Effector CD8-positive, alpha-beta T cell (primary cell): ENCODE measurements at regions not wholly inside any gene's neighbourhood (a gene's known extent, or its start where the extent isn't known, plus 50 kb on each side); places are given as distances from the start of the nearest gene placed in this dataset.
"Not testable (repeated sequence)": the region's sequence is repeated elsewhere in the genome, so short reads cannot be mapped to it uniquely, and the experiment has no call there.

Experiments
- DNase-seq: peaks from one replicate; lab custom pipeline; 2025; lab: John Stamatoyannopoulos, UW

GRCh38 chr7:131683536-131684125, 127.2 kb upstream of the PODXL start:
- DNase-seq, result no peak

- DNase-seq, result no peak
These were observed 125.5 kb upstream of the PODXL start for GRCh38 chr7:131681961-131682360.

- not testable (repeated sequence) for DNase-seq
These were observed 122.6 kb upstream of the PODXL start for GRCh38 chr7:131679071-131679470.

GRCh38 chr7:131676850-131677249, 120.4 kb upstream of the PODXL start:
- DNase-seq, result not testable (repeated sequence)

- no peak for DNase-seq
These were observed 117.7 kb upstream of the PODXL start for GRCh38 chr7:131674131-131674530.

GRCh38 chr7:131673576-131673975, 117.1 kb upstream of the PODXL start:
- no peak for DNase-seq

- DNase-seq, result no peak
These were observed 114.0 kb upstream of the PODXL start for GRCh38 chr7:131670406-131670805.

GRCh38 chr7:131667699-131668098, 111.3 kb upstream of the PODXL start:
- DNase-seq, result no peak

- no peak for DNase-seq
These were observed 108.6 kb upstream of the PODXL start for GRCh38 chr7:131665021-131665420.

GRCh38 chr7:131664570-131664969, 108.1 kb upstream of the PODXL start:
- no peak for DNase-seq

GRCh38 chr7:131662301-131662873, 106.0 kb upstream of the PODXL start:
- not testable (repeated sequence) for DNase-seq

GRCh38 chr7:131657881-131658280, 101.5 kb upstream of the PODXL start:
- no peak for DNase-seq

GRCh38 chr7:131656980-131657723, 100.7 kb upstream of the PODXL start:
- DNase-seq, result no peak

GRCh38 chr7:131655866-131656265, 99.4 kb upstream of the PODXL start:
- DNase-seq, result no peak

GRCh38 chr7:131655447-131655846, 99.0 kb upstream of the PODXL start:
- no peak for DNase-seq

GRCh38 chr7:131654668-131655326, 98.4 kb upstream of the PODXL start:
- peak; percentile 59 for DNase-seq

GRCh38 chr7:131654249-131654558, 97.8 kb upstream of the PODXL start:
- no peak for DNase-seq

GRCh38 chr7:131653418-131654248, 97.2 kb upstream of the PODXL start:
- DNase-seq, result no peak

GRCh38 chr7:131652934-131653333, 96.5 kb upstream of the PODXL start:
- DNase-seq, result no peak

- no peak for DNase-seq
These were observed 95.8 kb upstream of the PODXL start for GRCh38 chr7:131652194-131652593.

GRCh38 chr7:131649879-131650278, 93.5 kb upstream of the PODXL start:
- DNase-seq, result no peak

- no peak for DNase-seq
These were observed 92.6 kb upstream of the PODXL start for GRCh38 chr7:131649003-131649541.
